Epithelial cell of esophagus (primary cell): ENCODE measurements at regions not wholly inside any gene's neighbourhood (a gene's known extent, or its start where the extent isn't known, plus 50 kb on each side); places are given as distances from the start of the nearest gene placed in this dataset.
A peak's percentile ranks its signal among the peaks of the same experiment; 100 is the strongest.

ENCODE experiments used
- DNase-seq: peaks from one replicate; pipeline ENCODE4 v3.0.0; 2010; ENCODE audit warnings: low read depth
- H3K4me3 ChIP-seq: 2 replicates; pipeline ENCODE4 v1.5.1; 2011; ENCODE audit warnings: mild to moderate bottlenecking, low read length, control low read depth
- TF ChIP-seq, protein P1 (sequence below): IDR thresholded peaks from 2 replicates; pipeline ENCODE4 v1.5.1; 2011; ENCODE audit warnings: low read depth, mild to moderate bottlenecking, low read length, control low read depth, inconsistent platforms; ENCODE audit not compliant: insufficient read depth; ENCODE audit errors: missing control alignments

DNA sequence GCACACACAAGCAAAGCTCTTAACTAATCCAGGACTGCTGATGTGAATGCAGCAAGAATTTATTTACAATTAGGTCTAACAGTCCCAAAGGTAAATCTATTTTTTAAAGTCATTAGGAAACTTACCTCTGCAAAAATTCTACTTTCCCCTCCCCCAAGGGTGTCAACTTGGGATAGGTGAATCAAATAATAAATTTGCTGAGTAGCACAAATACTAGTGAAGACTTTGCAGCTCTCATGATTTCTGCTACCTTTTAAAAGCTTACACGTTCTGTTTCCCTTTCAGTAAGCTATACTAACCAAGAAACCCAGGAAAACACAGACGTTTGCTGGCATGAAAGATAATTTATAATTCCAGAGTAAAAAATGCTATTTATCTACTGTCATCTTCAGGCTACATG lies 296.6 kb upstream of the SLC7A11 start:
- DNase-seq, result no peak
- TF ChIP-seq, protein P1, sequence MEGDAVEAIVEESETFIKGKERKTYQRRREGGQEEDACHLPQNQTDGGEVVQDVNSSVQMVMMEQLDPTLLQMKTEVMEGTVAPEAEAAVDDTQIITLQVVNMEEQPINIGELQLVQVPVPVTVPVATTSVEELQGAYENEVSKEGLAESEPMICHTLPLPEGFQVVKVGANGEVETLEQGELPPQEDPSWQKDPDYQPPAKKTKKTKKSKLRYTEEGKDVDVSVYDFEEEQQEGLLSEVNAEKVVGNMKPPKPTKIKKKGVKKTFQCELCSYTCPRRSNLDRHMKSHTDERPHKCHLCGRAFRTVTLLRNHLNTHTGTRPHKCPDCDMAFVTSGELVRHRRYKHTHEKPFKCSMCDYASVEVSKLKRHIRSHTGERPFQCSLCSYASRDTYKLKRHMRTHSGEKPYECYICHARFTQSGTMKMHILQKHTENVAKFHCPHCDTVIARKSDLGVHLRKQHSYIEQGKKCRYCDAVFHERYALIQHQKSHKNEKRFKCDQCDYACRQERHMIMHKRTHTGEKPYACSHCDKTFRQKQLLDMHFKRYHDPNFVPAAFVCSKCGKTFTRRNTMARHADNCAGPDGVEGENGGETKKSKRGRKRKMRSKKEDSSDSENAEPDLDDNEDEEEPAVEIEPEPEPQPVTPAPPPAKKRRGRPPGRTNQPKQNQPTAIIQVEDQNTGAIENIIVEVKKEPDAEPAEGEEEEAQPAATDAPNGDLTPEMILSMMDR, result no peak
- H3K4me3 ChIP-seq, result no peak overlapping the region

DNA sequence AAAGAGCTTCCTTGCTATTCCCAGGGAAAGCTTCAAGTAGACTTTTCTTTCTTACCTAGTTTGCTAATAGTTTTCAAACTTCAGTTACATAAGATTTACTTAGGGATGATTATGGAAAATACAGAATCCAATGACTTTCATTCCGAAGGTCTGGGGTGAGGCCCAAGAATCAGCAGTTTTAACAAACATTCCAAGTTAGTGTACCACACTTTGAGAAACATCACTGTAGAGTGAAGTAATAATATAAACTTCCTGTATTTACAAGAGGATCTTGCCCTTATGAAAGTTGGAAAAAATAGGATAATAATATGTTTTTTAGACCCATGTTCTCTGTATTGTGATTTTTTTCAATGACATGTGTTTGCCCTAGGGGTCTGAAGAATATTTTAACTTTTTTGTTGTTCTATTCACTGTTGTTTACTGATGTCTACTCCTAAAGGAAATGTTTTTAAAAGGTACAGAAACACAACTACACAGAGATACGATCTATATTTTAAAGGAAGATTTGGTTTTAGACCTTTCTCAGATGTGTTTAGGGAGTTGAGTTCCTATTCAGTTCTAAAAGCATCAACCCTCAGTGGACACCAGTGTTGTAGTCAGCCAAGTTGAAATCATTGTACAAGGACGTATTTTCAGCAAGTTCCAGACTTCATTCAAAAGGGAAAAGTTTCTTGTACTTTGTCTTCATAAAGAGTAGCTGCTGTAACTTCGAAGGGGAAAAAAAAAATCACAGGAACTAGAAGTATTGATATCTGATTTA lies 295.8 kb upstream of the SLC7A11 start:
- no peak overlapping the region for H3K4me3 ChIP-seq
- TF ChIP-seq, protein P1, result no peak
- no peak for DNase-seq

DNA sequence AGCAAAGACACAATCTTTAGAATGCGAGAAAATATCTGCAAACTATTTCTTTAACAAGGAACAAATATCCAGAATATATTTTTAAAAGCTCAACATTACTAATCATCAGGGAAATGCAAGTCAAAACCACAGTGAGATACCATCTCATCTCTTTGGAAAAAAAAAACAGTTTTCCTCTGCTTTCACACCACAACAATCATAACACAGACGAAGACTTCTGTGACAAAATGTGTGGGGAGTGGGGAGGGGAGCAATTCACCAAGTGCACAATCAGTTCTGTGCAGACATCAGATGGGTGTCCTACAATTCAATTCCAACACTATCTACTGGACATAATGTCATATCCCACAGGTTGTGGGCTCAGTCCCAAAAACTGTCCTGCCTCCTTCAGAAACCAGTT lies 293.2 kb upstream of the SLC7A11 start:
- TF ChIP-seq, protein P1, result no peak
- no peak overlapping the region for H3K4me3 ChIP-seq
- no peak for DNase-seq

DNA sequence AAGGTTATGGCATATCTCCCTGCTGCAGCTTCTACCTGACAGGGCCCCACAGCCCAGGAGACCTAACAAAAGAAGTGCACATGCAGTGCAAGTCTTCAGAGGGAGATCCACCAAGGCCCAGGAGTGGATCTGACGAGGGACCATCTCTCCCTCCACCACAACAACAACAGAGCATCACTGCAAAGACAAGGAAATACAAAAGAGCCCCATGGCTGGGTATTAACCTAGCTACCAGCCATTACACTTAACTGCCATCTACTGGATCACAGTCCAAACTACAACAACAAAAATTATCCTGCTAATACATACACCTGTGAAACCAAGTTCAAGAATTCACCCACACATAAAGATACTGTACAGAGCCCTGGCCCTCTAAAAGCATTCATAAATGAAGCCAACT lies 280.2 kb upstream of the SLC7A11 start:
- peak; percentile 58 for DNase-seq
- no peak overlapping the region for H3K4me3 ChIP-seq
- TF ChIP-seq, protein P1, result peak; percentile 69

DNA sequence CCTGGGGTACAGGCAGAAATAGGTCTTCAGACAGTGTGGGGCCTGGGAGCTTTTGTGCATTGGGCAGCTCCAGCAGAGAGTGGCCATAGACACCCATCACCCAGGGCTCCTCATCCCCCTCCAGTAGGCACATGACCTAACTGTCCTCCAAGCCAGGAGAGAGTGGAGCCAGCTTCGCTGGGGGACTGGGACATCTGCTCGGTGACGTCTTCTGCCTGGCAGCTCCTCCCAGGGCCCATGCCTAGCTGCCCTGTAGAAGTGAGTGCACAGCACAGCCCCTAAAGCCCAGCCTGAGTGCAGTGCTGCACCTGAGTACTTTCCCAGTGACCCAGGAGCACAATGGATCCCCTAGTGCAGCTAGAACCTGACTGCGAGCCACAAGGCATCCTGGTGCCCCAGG lies 279.7 kb upstream of the SLC7A11 start:
- no peak for DNase-seq
- TF ChIP-seq, protein P1, result no peak
- H3K4me3 ChIP-seq, result no peak overlapping the region

DNA sequence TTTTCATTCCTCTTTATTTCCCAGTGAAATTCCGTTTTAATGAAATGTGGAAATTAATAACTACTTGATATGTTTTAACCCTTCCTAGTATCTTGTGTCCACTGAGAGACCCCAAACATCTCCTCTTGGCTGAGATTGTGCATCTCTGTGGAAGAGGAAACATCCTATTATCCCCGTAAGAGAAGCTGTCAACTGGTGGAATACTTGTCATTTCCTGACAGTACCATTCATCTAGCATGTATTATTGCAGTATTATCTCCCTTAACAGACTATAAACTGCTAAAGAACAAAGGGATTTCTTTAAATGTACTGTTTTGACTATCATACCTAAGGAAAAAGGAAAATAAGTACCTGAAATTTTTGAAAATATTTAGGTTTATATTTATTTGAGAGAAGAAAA lies 277.3 kb upstream of the SLC7A11 start:
- TF ChIP-seq, protein P1, result no peak
- no peak for DNase-seq
- no peak overlapping the region for H3K4me3 ChIP-seq

DNA sequence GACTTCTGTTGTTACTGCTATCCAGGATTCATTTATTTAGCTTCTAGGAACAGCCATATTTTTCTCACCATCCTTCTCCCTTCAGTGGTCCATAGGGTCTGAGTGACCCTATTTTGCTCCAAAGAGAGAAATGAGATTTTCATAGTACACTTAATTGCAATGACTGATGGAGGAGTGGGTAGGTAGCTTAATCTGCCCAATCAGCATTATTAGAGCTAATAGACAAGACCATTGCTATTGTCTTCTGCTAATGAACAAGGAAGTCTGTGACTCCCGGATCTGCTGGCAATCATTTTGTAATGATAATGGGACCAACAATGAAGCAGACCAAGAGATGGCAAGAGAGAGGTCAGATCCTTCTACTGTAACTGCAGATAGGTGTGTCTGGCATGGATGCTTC lies 271.4 kb upstream of the SLC7A11 start:
- TF ChIP-seq, protein P1, result no peak
- no peak overlapping the region for H3K4me3 ChIP-seq
- no peak for DNase-seq
